ENCODE measurements at regions not wholly inside any gene's neighbourhood (a gene's known extent, or its start where the extent isn't known, plus 50 kb on each side); places are given as distances from the start of the nearest gene placed in this dataset.
A peak's percentile ranks its signal among the peaks of the same experiment; 100 is the strongest.

DNA sequence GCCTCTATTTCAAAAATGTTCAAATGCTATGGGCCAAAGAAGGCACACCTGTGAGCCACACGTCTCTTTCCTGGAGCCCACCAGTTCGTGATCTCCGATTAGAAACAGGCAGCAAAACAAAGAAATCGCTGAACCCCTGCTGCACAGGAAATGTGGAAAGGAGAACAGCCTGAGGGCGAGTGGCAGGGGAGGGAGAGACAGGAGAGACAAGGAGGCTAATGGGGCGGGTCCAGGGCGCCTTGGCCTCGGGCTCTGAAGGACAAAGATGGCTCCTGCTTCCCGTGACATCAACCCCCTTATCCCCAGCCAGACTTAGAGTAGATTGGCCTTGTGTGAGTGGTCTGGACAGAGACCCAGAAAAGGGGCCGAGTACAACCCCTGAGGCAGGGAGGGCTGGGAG is 62.4 kb upstream of the DOCK1 start:
- intact Hi-C loops (cut with DNase I, micrococcal nuclease), result no loop called here
- DNase-seq, result no peak
- no peak for ATAC-seq

DNA sequence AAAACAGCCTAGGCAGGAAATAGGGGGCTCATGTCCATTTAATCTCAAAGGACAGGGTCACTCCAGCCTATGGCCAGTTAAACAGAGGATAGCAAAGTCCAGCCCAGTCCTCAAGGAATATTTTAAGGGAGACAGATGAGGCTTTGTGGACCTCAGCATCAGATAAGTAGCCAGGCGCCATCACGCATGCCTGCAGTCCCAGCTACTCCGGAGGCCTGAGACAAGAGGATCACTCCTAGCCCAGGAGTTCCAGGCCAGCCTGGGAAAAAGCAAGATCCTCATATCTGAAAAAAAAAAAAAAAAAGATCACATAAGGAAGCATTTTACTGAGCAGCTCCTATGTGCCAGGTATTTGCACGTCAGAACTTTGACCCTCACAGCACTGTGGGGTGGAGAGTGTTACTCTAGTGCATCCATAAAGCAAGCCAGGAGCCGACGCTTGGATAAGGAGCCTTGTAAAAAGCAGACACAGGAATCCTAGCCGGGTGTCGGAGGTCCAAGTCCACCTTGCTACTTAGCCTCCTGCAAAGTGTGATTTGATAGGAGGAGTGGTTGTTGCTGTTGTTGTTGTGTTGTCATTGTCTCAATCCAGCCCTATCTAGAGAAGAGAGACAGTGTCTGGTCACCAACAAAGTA is 61.8 kb upstream of the DOCK1 start:
- peak; percentile 71 for ATAC-seq
- peak; percentile 64 to 82 for DNase-seq
- intact Hi-C loops (cut with DNase I, micrococcal nuclease), result no loop called here

DNA sequence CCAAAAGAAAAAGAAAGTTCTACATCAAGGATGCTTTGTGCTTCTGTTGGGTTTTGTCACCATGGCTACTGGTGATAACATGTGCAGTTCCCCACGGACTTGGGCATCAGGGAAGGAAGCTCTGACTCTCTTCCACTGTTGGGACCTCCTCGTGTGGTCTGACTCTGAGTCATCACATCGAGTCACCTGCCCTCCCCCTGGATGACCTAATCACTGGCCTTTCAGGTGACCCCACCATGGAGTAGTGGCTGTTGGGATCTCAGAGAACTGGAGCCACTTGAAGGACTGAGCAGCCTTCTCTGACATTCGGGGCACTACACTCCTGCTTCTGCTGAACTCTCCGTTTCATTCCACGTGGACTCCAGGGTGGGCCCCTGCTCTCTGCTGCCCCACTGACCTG is 60.8 kb upstream of the DOCK1 start:
- intact Hi-C loops (cut with DNase I, micrococcal nuclease), result no loop called here
- ATAC-seq (no peak), DNase-seq (no peak)

DNA sequence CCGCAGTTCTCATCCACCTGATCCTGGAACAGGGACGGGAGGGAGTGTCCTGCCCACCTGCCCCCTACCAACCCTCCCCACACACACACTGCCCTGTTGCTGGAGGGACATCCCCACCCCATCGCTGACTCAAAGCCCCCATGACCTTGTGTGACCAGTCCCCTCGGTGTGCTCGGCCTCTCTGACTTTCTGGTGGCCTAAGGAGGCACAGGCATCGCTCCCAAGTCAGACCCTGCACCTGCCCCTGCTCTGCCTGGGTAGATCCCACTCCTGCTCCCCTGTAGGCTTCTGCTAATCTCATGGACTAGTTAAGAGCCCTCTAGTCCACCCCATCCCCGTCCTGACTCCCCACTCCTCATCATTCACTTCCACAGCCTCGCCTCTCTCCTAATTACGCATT is 58.8 kb upstream of the DOCK1 start:
- intact Hi-C loops (cut with DNase I, micrococcal nuclease), result no loop called here
- no peak for DNase-seq

DNA sequence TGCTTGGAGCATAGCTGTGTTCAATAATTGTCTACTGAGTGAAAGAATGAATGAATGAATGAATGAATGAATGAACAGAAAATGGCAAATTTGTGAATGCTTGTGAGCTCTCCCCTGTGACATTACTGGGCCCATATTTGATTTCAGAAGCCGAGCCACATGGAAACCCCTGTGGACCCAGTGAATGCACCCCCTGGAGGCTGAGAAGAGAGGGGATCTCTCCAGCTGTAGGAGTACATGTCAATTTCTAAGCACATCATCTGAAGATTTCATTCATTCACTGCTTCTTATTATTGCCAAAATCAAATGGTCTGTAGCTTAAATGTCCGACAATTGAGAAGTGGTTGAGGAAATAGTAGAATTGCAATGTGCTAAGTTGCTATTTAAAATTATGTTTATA is 58.3 kb upstream of the DOCK1 start:
- no peak for ATAC-seq
- intact Hi-C loops (cut with DNase I, micrococcal nuclease), result no loop called here
- DNase-seq, result no peak

More for the DNA sequence above, 58.8 kb upstream of the DOCK1 start:
- no peak for ATAC-seq

DNA sequence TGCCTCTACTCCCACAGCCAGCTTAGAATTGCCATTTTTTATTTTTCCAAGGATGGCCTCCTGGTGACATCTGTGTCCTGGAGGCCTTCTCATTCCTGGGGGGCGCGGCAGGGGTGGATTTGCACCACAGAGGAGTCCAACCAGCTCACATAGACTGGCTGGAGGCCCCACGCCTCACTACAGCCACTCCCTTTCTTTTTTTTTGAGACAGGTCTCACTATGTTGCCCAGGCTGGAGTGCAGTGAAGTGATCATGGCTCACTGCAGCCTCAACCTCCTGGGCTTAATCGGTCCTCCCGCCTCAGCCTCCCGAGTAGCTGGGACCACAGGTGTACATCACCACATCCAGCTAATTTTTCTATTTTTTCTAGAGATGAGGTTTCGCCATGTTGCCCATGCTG is 57.6 kb upstream of the DOCK1 start:
- intact Hi-C loops (cut with DNase I, micrococcal nuclease), result no loop called here
- DNase-seq, result no peak
- no peak for ATAC-seq

DNA sequence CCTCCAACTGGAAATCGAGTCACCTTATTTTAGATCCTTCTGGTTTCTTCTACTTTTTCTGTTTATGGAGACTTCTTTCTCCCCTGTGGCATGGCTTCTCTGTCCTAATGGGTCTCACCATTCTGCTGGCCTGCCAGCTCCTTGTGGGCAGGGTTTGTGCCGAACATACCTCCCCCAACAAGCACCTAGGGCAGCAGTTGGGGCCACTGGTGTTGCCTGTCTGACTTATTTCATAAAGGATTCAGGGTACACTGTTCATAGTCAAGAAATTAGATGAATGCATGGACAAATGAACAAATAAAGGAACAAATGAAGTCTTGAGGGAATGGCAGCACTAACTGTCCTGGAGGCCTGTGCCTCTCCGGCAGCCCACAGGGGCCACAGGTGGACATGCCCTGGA is 55.6 kb upstream of the DOCK1 start:
- DNase-seq, result no peak
- intact Hi-C loops (cut with DNase I, micrococcal nuclease), result no loop called here
- no peak for ATAC-seq

DNA sequence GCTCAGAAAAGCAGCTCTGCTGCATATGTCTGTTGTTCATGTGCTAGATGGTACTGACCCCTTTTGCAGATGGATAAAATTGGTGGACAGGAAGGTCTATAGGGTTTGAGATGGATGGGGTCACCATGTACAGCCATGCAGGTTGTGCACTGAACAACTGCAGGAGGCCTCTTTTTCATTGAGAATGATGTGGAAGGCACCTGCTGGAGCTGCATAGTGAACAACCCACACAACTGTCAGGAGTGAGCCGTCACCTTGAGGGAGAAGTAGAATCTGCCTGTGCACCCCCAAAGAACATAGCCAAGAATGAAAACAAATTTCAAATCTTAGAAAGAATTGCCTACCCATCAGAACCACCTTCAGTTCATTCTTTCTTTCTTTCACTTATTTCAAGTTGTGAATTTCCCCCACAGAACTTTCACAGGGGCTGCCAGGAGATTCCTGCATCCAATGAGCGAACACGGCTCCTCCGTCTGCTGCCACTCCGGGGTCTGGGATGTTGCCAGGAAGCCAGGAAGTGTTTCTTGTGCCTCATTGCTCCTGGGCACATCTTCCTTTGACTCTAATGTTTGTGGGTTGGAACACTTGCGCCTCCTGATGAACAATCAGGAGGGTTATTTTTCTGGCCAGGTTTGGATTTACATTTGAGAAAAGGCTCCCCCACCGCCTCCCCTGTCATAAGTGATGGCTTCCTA is 53.7 kb upstream of the DOCK1 start:
- intact Hi-C loops (cut with DNase I, micrococcal nuclease), result no loop called here
- ATAC-seq, result no peak
- no peak for DNase-seq

DNA sequence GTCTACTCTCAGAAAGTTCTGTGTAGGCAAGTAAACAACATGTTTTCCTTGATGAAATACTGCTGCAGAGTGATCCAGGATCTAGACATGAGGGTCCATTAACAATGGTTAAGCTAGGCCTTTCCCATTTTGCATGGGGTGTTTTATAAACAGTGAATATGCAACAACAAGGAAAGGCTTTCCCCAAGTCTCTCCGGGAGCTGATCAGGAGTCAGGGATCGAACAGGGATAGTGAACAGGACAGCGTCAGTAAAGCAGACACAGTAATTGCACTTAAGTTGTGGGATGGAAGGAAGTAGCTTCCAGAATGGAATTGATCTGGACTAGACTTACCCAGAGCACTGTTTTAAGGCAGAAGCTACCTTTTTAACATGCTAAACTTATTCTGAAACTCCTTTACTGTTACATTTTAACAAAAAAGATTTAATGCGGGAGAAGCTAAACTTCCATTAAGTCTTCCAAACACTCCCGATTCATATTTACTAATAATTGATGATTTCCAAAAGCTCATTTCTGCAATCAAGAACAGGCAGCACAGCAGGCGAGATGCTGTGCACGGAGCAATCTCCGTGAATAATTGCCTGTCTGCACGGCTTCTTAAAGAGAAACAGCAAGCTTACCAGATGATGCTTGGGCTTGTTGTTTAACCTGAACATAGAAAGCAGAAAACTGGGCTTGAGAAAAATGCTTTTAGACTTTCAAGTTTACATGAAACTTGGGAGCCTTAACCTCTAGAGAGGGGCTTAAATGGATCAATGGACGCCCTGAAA is 50.3 kb upstream of the DOCK1 start:
- no peak for DNase-seq
- ATAC-seq, result no peak
- intact Hi-C loops (cut with DNase I, micrococcal nuclease), result no loop called here
